ENCODE measurements at regions not wholly inside any gene's neighbourhood (a gene's known extent, or its start where the extent isn't known, plus 50 kb on each side); places are given as distances from the start of the nearest gene placed in this dataset.

- no peak overlapping the region for H3K4me3 ChIP-seq (ENCODE audit: control insufficient read depth, low read depth, low read length)
- DNase-seq (ENCODE audit: low read depth), result no peak
- TF ChIP-seq CTCF (IDR thresholded peaks at IDR 0.05; ENCODE audit: control insufficient read depth, insufficient read depth, low read depth, low read length, missing control alignments), result no peak
Measured at GRCh38 chr7:73963252-73963822, 64.6 kb upstream of the ELN start.

- DNase-seq (ENCODE audit: low read depth), result no peak
- no peak overlapping the region for H3K4me3 ChIP-seq (ENCODE audit: control insufficient read depth, low read depth, low read length)
- no peak for TF ChIP-seq CTCF (IDR thresholded peaks at IDR 0.05; ENCODE audit: control insufficient read depth, insufficient read depth, low read depth, low read length, missing control alignments)
Measured at GRCh38 chr7:73964786-73965185, 63.2 kb upstream of the ELN start.

- no peak overlapping the region for H3K4me3 ChIP-seq (ENCODE audit: control insufficient read depth, low read depth, low read length)
Measured at GRCh38 chr7:73966062-73966940, 61.7 kb upstream of the ELN start.

GRCh38 chr7:73966941-73967831, 60.8 kb upstream of the ELN start:
- no peak for TF ChIP-seq CTCF (IDR thresholded peaks at IDR 0.05; ENCODE audit: control insufficient read depth, insufficient read depth, low read depth, low read length, missing control alignments)
- no peak overlapping the region for H3K4me3 ChIP-seq (ENCODE audit: control insufficient read depth, low read depth, low read length)

More at GRCh38 chr7:73966062-73966940, 61.7 kb upstream of the ELN start:
- no peak for DNase-seq (ENCODE audit: low read depth)
- no peak for TF ChIP-seq CTCF (IDR thresholded peaks at IDR 0.05; ENCODE audit: control insufficient read depth, insufficient read depth, low read depth, low read length, missing control alignments)

GRCh38 chr7:73967832-73968290, 60.1 kb upstream of the ELN start:
- DNase-seq (ENCODE audit: low read depth), result no peak
- H3K4me3 ChIP-seq (ENCODE audit: control insufficient read depth, low read depth, low read length), result no peak overlapping the region
- TF ChIP-seq CTCF (IDR thresholded peaks at IDR 0.05; ENCODE audit: control insufficient read depth, insufficient read depth, low read depth, low read length, missing control alignments), result no peak

More at GRCh38 chr7:73966941-73967831, 60.8 kb upstream of the ELN start:
- no peak for DNase-seq (ENCODE audit: low read depth)

- TF ChIP-seq CTCF (IDR thresholded peaks at IDR 0.05; ENCODE audit: control insufficient read depth, insufficient read depth, low read depth, low read length, missing control alignments), result no peak
- H3K4me3 ChIP-seq (ENCODE audit: control insufficient read depth, low read depth, low read length), result no peak overlapping the region
- no peak for DNase-seq (ENCODE audit: low read depth)
Measured at GRCh38 chr7:73968487-73968886, 59.5 kb upstream of the ELN start.

Data from AG09309 (cell line).